Astrocyte (in vitro differentiated cells and primary cell): ENCODE measurements at regions not wholly inside any gene's neighbourhood (a gene's known extent, or its start where the extent isn't known, plus 50 kb on each side); places are given as distances from the start of the nearest gene placed in this dataset.

Experiments
- DNase-seq: peaks from one replicate; pipeline ENCODE4 v3.0.0-alpha.2; 2010; ENCODE audit warnings: low read depth
- FAIRE-seq: peaks from 2 replicates; lab custom pipeline; 2011; peaks lifted over from hg19 to GRCh38; lab: Jason Lieb, UNC
- H2AFZ ChIP-seq: 2 replicates; pipeline ENCODE4 v1.6.0; 2012; ENCODE audit warnings: low read depth, low read length, inconsistent platforms
- H3K27ac ChIP-seq: 2 replicates; pipeline ENCODE4 v1.5.1; 2011; ENCODE audit warnings: low read depth, low read length, inconsistent platforms
- H3K27me3 ChIP-seq: 2 replicates; pipeline ENCODE4 v1.6.0; 2011; ENCODE audit warnings: low read length, inconsistent platforms; ENCODE audit not compliant: insufficient read depth
- H3K36me3 ChIP-seq: 2 replicates; pipeline ENCODE4 v1.5.1; 2011; ENCODE audit warnings: low read length, inconsistent platforms; ENCODE audit not compliant: insufficient read depth
- H3K4me1 ChIP-seq: 2 replicates; pipeline ENCODE4 v1.5.1; 2011; ENCODE audit warnings: low read length, inconsistent platforms; ENCODE audit not compliant: insufficient read depth
- H3K4me2 ChIP-seq: 2 replicates; pipeline ENCODE4 v1.6.0; 2012; ENCODE audit warnings: low read length, inconsistent platforms
- H3K4me3 ChIP-seq: 2 replicates; pipeline ENCODE4 v1.5.1; 2011; ENCODE audit warnings: low read depth, mild to moderate bottlenecking, low read length, inconsistent platforms; ENCODE audit not compliant: insufficient read depth
- H3K79me2 ChIP-seq: 2 replicates; pipeline ENCODE4 v1.6.0; 2012; ENCODE audit warnings: mild to moderate bottlenecking, low read length, inconsistent platforms; ENCODE audit not compliant: insufficient read depth
- H3K9ac ChIP-seq: 2 replicates; pipeline ENCODE4 v1.6.0; 2012; ENCODE audit warnings: mild to moderate bottlenecking, low read length, inconsistent platforms
- H3K9me3 ChIP-seq: 2 replicates; pipeline ENCODE4 v1.5.1; 2012; ENCODE audit warnings: low read depth, mild to moderate bottlenecking, low read length, inconsistent platforms; ENCODE audit not compliant: insufficient read depth
- H4K20me1 ChIP-seq: 2 replicates; pipeline ENCODE4 v1.6.0; 2012; ENCODE audit warnings: low read length, inconsistent platforms; ENCODE audit not compliant: insufficient read depth
- H3K27ac Mint-ChIP-seq: one replicate; pipeline ENCODE4 v1.8.0; 2021; ENCODE audit warnings: mild to moderate bottlenecking, mixed read lengths; ENCODE audit not compliant: unreplicated experiment
- H3K27me3 Mint-ChIP-seq: one replicate; pipeline ENCODE4 v1.8.0; 2021; ENCODE audit warnings: low read depth, mixed read lengths; ENCODE audit not compliant: unreplicated experiment
- H3K36me3 Mint-ChIP-seq: one replicate; pipeline ENCODE4 v1.8.0; 2021; ENCODE audit warnings: low read depth, mixed read lengths; ENCODE audit not compliant: unreplicated experiment
- H3K4me1 Mint-ChIP-seq: one replicate; pipeline ENCODE4 v1.8.0; 2021; ENCODE audit warnings: low read depth, mixed read lengths; ENCODE audit not compliant: unreplicated experiment
- H3K4me3 Mint-ChIP-seq: one replicate; pipeline ENCODE4 v1.8.0; 2021; ENCODE audit warnings: mild to moderate bottlenecking, moderate library complexity, mixed read lengths; ENCODE audit not compliant: unreplicated experiment
- H3K9me3 Mint-ChIP-seq: one replicate; pipeline ENCODE4 v1.8.0; 2021; ENCODE audit warnings: mild to moderate bottlenecking, mixed read lengths; ENCODE audit not compliant: unreplicated experiment
- CTCF ChIP-seq: IDR thresholded peaks from 2 replicates; pipeline ENCODE4 v1.5.1; 2011; ENCODE audit warnings: low read depth, mild to moderate bottlenecking, inconsistent platforms, low read length, moderate library complexity; ENCODE audit not compliant: insufficient read depth
- EZH2 ChIP-seq: IDR thresholded peaks from 2 replicates; pipeline ENCODE4 v1.6.1; 2012; ENCODE audit warnings: mild to moderate bottlenecking, low read length, inconsistent platforms; ENCODE audit not compliant: insufficient read depth

GRCh38 chr5:101943784-101944183 is 352.3 kb downstream of the SLCO4C1 start:
- no peak overlapping the region for H3K4me3 Mint-ChIP-seq
- no peaks in the 10 kb centered on the region for H3K4me1 ChIP-seq
- H3K36me3 Mint-ChIP-seq, result no peaks in the 10 kb centered on the region
- no peak overlapping the region for H3K27ac ChIP-seq
- no peak overlapping the region for H3K4me3 ChIP-seq
- TF ChIP-seq EZH2 (no peak), CTCF (no peak)
- no peaks in the 10 kb centered on the region for H4K20me1 ChIP-seq
- H3K9me3 Mint-ChIP-seq, result peaks cover under 1% of the 10 kb centered on the region
- no peak overlapping the region for H3K27ac Mint-ChIP-seq
- FAIRE-seq, result no peak
- no peaks in the 10 kb centered on the region for H3K79me2 ChIP-seq
- no peaks in the 10 kb centered on the region for H3K36me3 ChIP-seq
- no peaks in the 10 kb centered on the region for H3K27me3 Mint-ChIP-seq
- H3K27me3 ChIP-seq, result no peaks in the 10 kb centered on the region
- DNase-seq, result no peak
- H3K4me2 ChIP-seq, result no peak overlapping the region
- no peak overlapping the region for H3K9ac ChIP-seq
- H3K9me3 ChIP-seq, result no peaks in the 10 kb centered on the region
- H2AFZ ChIP-seq, result no peak overlapping the region
- no peaks in the 10 kb centered on the region for H3K4me1 Mint-ChIP-seq

GRCh38 chr5:101942321-101942882 is 353.7 kb downstream of the SLCO4C1 start:
- no peaks in the 10 kb centered on the region for H3K79me2 ChIP-seq
- Mint-ChIP-seq H3K27me3 (no peaks in the 10 kb centered on the region), H3K36me3 (no peaks in the 10 kb centered on the region), H3K4me1 (no peaks in the 10 kb centered on the region), H3K9me3 (no peaks in the 10 kb centered on the region), H3K4me3 (no peak overlapping the region), H3K27ac (no peak overlapping the region)
- DNase-seq (no peak), FAIRE-seq (no peak)
- H3K27ac ChIP-seq, result no peak overlapping the region
- no peak overlapping the region for H3K9ac ChIP-seq
- H3K4me3 ChIP-seq, result no peak overlapping the region
- no peaks in the 10 kb centered on the region for H4K20me1 ChIP-seq
- TF ChIP-seq CTCF, result peak; percentile 47
- no peak for TF ChIP-seq EZH2
- no peaks in the 10 kb centered on the region for H3K9me3 ChIP-seq
- H3K36me3 ChIP-seq, result no peaks in the 10 kb centered on the region
- H2AFZ ChIP-seq, result no peak overlapping the region
- no peaks in the 10 kb centered on the region for H3K4me1 ChIP-seq
- no peaks in the 10 kb centered on the region for H3K27me3 ChIP-seq
- no peak overlapping the region for H3K4me2 ChIP-seq

- Histone ChIP-seq H3K36me3 (no peaks in the 10 kb centered on the region), H3K4me2 (no peak overlapping the region), H3K4me3 (no peak overlapping the region), H2AFZ (no peak overlapping the region), H3K9ac (no peak overlapping the region), H3K4me1 (no peaks in the 10 kb centered on the region), H3K27ac (no peak overlapping the region), H3K9me3 (no peaks in the 10 kb centered on the region), H3K27me3 (no peaks in the 10 kb centered on the region), H3K79me2 (no peaks in the 10 kb centered on the region), H4K20me1 (no peaks in the 10 kb centered on the region)
- no peak for FAIRE-seq
- no peak for TF ChIP-seq EZH2
- TF ChIP-seq CTCF, result no peak
- H3K27me3 Mint-ChIP-seq, result no peaks in the 10 kb centered on the region
- H3K9me3 Mint-ChIP-seq, result no peaks in the 10 kb centered on the region
- no peak overlapping the region for H3K4me3 Mint-ChIP-seq
- no peak for DNase-seq
- no peaks in the 10 kb centered on the region for H3K4me1 Mint-ChIP-seq
- H3K36me3 Mint-ChIP-seq, result no peaks in the 10 kb centered on the region
- no peak overlapping the region for H3K27ac Mint-ChIP-seq
Observed at GRCh38 chr5:101937041-101937440, 359.0 kb downstream of the SLCO4C1 start.
